Pancreas (tissue), 10 donors: ENCODE measurements at regions not wholly inside any gene's neighbourhood (a gene's known extent, or its start where the extent isn't known, plus 50 kb on each side); places are given as distances from the start of the nearest gene placed in this dataset.

Source experiments
- ATAC-seq, 4 donors: fragments of 200-7000 bp; cut with Tn5 transposase; one replicate each; pipeline versions ENCODE4 v1.8.0 to v1.9.1; 2020; ENCODE audit warnings: mild to moderate bottlenecking in 4 of 4, moderate library complexity in 4 of 4
- DNase-seq, 6 donors: peaks; one replicate each; pipeline ENCODE4 v3.0.0-alpha.2; 2020
- FAIRE-seq: peaks from 2 replicates; lab custom pipeline; 2012; peaks lifted over from hg19 to GRCh38; lab: Jason Lieb, UNC
- H3K27ac ChIP-seq, 4 donors: fragments of 200-600 bp; sonication (generic); 1 replicate in 3 of 4; 2 replicates in 1 of 4; pipeline versions ENCODE4 v1.5.0 to v1.8.0; 2020
- H3K27me3 ChIP-seq, 4 donors: fragments of 200-600 bp; one replicate each; pipeline ENCODE4 v1.8.0; 2021
- H3K36me3 ChIP-seq, 3 donors: fragments of 200-600 bp; sonication (generic) in 1 of 3; one replicate each; pipeline versions ENCODE4 v1.5.0 to v1.8.0; 2020 to 2021
- H3K4me1 ChIP-seq, 3 donors: fragments of 200-600 bp; one replicate each; pipeline ENCODE4 v1.8.0; 2021
- H3K4me3 ChIP-seq, 4 donors: fragments of 200-600 bp; sonication (generic) in 2 of 4; one replicate each; pipeline versions ENCODE4 v1.5.0 to v1.8.0; 2020 to 2021
- H3K9me3 ChIP-seq, 4 donors: fragments of 200-600 bp; one replicate each; pipeline ENCODE4 v1.8.0; 2021
- WGBS, 2 donors: extraction: QIAGEN DNeasy Blood & Tissue Kit; methylation state at CpG; one replicate each; pipeline ENCODE4 v1.1.7; 2013; 5-methylcytosine and 5-hydroxymethylcytosine counted together
- intact Hi-C, 3 donors: fragments of 100-400 bp; cut with DNase I; formaldehyde crosslinking; loops; one replicate each; pipeline versions ENCODE4 v1.11.1 to v1.14.2; 2022
- TF ChIP-seq, protein P1 (sequence below), 4 donors: fragments of 200-600 bp; sonication (generic) in 3 of 4; IDR thresholded peaks; one replicate each; pipeline versions ENCODE4 v1.5.0 to v1.8.0; 2021; ENCODE audit warnings: antibody characterized with exemption in 4 of 4
- donor health status: healthy with polysubstance abuse.
- donor health status: DM: no; HTN: no; CAD: no; lungs with moderate emphysema.
- donor health status: DM: no; HTN: no; CAD: no.
- donor health status: control.
- donor health status: control.
- donor health status: Bipolar disorder and iron deficiency.
- donor health status: DM: yes; HTN: yes; CAD: no.
- donor health status: DM: no; HTN: no; CAD: no.
- donor health status: DM: no; HTN: no; CAD: no.
- donor health status: DM: yes; HTN: yes; CAD: no.

DNA sequence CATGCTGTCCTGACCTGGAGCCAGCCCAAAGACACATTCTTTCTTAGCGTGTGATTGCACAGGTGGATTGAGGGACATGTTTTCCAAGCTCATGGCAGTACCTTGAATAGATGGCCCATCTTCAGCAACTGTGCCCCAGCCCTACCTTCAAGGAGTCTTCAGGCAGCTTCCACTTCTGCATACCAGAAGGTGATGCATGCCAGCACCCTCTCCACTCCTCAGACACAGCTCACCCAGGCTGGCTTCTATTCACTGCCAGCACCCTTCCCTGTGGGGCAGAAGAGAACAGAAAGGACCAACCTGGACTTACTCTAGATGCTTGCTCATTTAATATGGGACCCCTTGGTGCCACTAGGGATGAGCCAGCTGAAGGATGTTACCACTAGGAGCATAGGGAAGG lies 466.4 kb upstream of the ISX start:
- intact Hi-C loops: no loop called here
- Histone ChIP-seq H3K4me3 (no peak overlapping the region), H3K27me3 (no peaks in the 10 kb centered on the region), H3K9me3 (no peaks in the 10 kb centered on the region), H3K27ac (no peak overlapping the region), H3K36me3 (no peaks in the 10 kb centered on the region), H3K4me1 (no peaks in the 10 kb centered on the region)
- no peak for FAIRE-seq
- ATAC-seq: no peak
- TF ChIP-seq, protein P1, sequence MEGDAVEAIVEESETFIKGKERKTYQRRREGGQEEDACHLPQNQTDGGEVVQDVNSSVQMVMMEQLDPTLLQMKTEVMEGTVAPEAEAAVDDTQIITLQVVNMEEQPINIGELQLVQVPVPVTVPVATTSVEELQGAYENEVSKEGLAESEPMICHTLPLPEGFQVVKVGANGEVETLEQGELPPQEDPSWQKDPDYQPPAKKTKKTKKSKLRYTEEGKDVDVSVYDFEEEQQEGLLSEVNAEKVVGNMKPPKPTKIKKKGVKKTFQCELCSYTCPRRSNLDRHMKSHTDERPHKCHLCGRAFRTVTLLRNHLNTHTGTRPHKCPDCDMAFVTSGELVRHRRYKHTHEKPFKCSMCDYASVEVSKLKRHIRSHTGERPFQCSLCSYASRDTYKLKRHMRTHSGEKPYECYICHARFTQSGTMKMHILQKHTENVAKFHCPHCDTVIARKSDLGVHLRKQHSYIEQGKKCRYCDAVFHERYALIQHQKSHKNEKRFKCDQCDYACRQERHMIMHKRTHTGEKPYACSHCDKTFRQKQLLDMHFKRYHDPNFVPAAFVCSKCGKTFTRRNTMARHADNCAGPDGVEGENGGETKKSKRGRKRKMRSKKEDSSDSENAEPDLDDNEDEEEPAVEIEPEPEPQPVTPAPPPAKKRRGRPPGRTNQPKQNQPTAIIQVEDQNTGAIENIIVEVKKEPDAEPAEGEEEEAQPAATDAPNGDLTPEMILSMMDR (IDR thresholded peaks at IDR 0.05): no peak
- DNase-seq: no peak
- WGBS, 2 donors: 41 to 68% methylated on average over 1 of the region's 1 CpG

- no peaks in the 10 kb centered on the region for H3K27me3 ChIP-seq
- no peak overlapping the region for H3K27ac ChIP-seq
- no peaks in the 10 kb centered on the region for H3K36me3 ChIP-seq
- WGBS, 2 donors: 42 to 52% methylated on average over 3 of the region's 3 CpGs
- intact Hi-C loops: no loop called here
- no peak overlapping the region for H3K4me3 ChIP-seq
- TF ChIP-seq, protein P1 (IDR thresholded peaks at IDR 0.05): no peak
- no peaks in the 10 kb centered on the region for H3K4me1 ChIP-seq
- FAIRE-seq: no peak
- H3K9me3 ChIP-seq: no peaks in the 10 kb centered on the region
- DNase-seq: no peak
- no peak for ATAC-seq
These were observed 461.6 kb upstream of the ISX start for GRCh38 chr22:34604312-34604711.

DNA sequence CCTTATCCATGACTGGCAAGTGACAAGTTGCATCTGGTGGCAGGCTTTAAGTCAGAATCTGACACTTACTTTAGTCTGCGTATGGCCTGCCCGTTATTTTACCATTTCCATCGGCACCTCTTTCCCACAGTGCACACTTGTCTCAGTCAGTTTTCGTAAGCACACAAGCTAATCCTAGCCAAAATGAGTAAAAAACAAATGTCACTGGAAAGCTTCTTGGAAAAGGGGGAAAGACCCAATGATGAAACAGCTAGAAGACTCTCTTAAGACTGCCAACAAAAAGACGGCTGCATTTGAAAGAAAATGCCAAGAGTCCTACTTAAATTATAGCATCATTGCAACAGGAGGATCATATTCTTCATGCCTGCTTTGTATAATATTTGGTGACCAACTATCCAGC lies 457.9 kb upstream of the ISX start:
- 59 to 79% methylated on average over 5 of the region's 5 CpGs for WGBS, 2 donors
- TF ChIP-seq, protein P1 (IDR thresholded peaks at IDR 0.05): no peak
- Histone ChIP-seq H3K27ac (no peak overlapping the region), H3K4me3 (no peak overlapping the region), H3K36me3 (no peaks in the 10 kb centered on the region), H3K27me3 (no peaks in the 10 kb centered on the region), H3K9me3 (no peaks in the 10 kb centered on the region), H3K4me1 (no peaks in the 10 kb centered on the region)
- intact Hi-C loops: no loop called here
- ATAC-seq (no peak), DNase-seq (no peak), FAIRE-seq (no peak)

- Histone ChIP-seq H3K4me3 (no peak overlapping the region), H3K4me1 (no peaks in the 10 kb centered on the region), H3K27ac (no peak overlapping the region), H3K9me3 (no peaks in the 10 kb centered on the region), H3K27me3 (no peaks in the 10 kb centered on the region), H3K36me3 (no peaks in the 10 kb centered on the region)
- no peak for ATAC-seq
- DNase-seq: no peak
- intact Hi-C loops: no loop called here
- WGBS, 2 donors: 18 to 31% methylated on average over 1 of the region's 1 CpG
- no peak for FAIRE-seq
- TF ChIP-seq, protein P1 (IDR thresholded peaks at IDR 0.05): no peak
These were observed 457.3 kb upstream of the ISX start for GRCh38 chr22:34608540-34609115.

DNA sequence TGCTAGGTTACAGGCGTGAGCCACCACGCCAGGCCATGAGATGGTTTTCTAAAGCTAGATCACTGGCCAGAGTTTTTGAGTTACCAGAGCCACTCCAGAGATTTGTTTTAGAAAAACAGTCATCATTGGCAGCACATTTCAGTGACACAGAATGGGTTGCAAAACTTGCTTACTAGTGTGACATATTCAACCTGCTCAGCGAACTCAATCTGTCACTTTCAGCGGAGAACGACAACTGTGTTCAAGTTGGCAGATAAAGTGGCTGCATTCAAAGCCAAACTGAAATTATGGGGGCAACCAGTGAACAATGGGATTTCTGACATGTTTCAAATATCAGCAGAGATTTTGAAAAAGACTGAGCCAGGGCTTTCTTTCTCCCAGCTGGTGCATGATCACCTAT lies 456.3 kb upstream of the ISX start:
- Histone ChIP-seq H3K9me3 (no peaks in the 10 kb centered on the region), H3K4me3 (no peak overlapping the region), H3K36me3 (no peaks in the 10 kb centered on the region), H3K4me1 (no peaks in the 10 kb centered on the region), H3K27ac (no peak overlapping the region), H3K27me3 (no peaks in the 10 kb centered on the region)
- TF ChIP-seq, protein P1 (IDR thresholded peaks at IDR 0.05): no peak
- no peak for FAIRE-seq
- DNase-seq: no peak
- WGBS, 2 donors: 67 to 77% methylated on average over 5 of the region's 5 CpGs
- ATAC-seq: no peak
- intact Hi-C loops: no loop called here
